H1 (cell line): ENCODE measurements at regions not wholly inside any gene's neighbourhood (a gene's known extent, or its start where the extent isn't known, plus 50 kb on each side); places are given as distances from the start of the nearest gene placed in this dataset.

Source experiments
- CTCF ChIA-PET: fragments of 300-600 bp; sonication (Branson Sonifier 250); formaldehyde crosslinking; loops from one replicate; lab custom pipeline; 2021; ENCODE audit not compliant: partially characterized antibody; lab: Charles Lee
- POLR2A ChIA-PET: fragments of 300-600 bp; sonication (Branson Sonifier 250); formaldehyde crosslinking; loops from one replicate; lab custom pipeline; 2021; ENCODE audit warnings: inconsistent platforms; ENCODE audit not compliant: partially characterized antibody; lab: Charles Lee
- DNase-seq, 2 experiments: peaks; one replicate each; pipeline versions ENCODE4 v3.0.0 to v3.0.0-alpha.2; 2010 to 2022; ENCODE audit warnings: low spot score in 2 of 2, low read depth in 1 of 2, mixed read lengths in 1 of 2
- FAIRE-seq: peaks from 2 replicates; lab custom pipeline; 2011; peaks lifted over from hg19 to GRCh38; lab: Jason Lieb, UNC
- H2AFZ ChIP-seq: 2 replicates; pipeline ENCODE4 v1.8.1; 2012; ENCODE audit warnings: low read length, inconsistent platforms
- H2AK5ac ChIP-seq: 2 replicates; pipeline ENCODE4 v1.6.1; 2013; ENCODE audit warnings: low read depth, low read length
- H2BK120ac ChIP-seq: replicated peaks from 2 replicates; pipeline ENCODE3; 2013; ENCODE audit warnings: low read depth, low read length, inconsistent platforms
- H2BK12ac ChIP-seq: 2 replicates; pipeline ENCODE4 v1.6.1; 2013; ENCODE audit warnings: low read depth, low read length
- H2BK15ac ChIP-seq: 2 replicates; pipeline ENCODE4 v1.6.1; 2013; ENCODE audit warnings: low read length
- H2BK20ac ChIP-seq: 2 replicates; pipeline ENCODE4 v1.6.1; 2013; ENCODE audit warnings: low read length
- H2BK5ac ChIP-seq: 2 replicates; pipeline ENCODE4 v1.6.1; 2013; ENCODE audit warnings: low read depth, low read length
- H3K14ac ChIP-seq: 2 replicates; pipeline ENCODE4 v1.6.1; 2013; ENCODE audit warnings: inconsistent platforms; ENCODE audit not compliant: insufficient read length
- H3K18ac ChIP-seq: 2 replicates; pipeline ENCODE4 v1.6.1; 2013; ENCODE audit warnings: low read length; ENCODE audit errors: extremely low read depth
- H3K23ac ChIP-seq: 2 replicates; pipeline ENCODE4 v1.6.1; 2013; ENCODE audit warnings: inconsistent platforms; ENCODE audit not compliant: insufficient read length
- H3K23me2 ChIP-seq: 2 replicates; pipeline ENCODE4 v1.6.1; 2013; ENCODE audit warnings: low read depth, low read length
- H3K27ac ChIP-seq: 2 replicates; pipeline ENCODE4 v1.6.1; 2011; ENCODE audit warnings: low read depth, low read length, inconsistent platforms
- H3K27me3 ChIP-seq, 4 experiments: replicated peaks in 1 of 4; 1 replicate in 1 of 4; 2 replicates in 3 of 4; pipeline versions ENCODE4 v1.6.1 to v1.8.1; 2011 to 2013; ENCODE audit warnings: low read length in 3 of 4, mild to moderate bottlenecking in 3 of 4, inconsistent platforms in 2 of 4, mixed read lengths in 2 of 4, moderate library complexity in 1 of 4; ENCODE audit not compliant: control insufficient read depth in 3 of 4, insufficient read depth in 3 of 4; ENCODE audit errors: extremely low read depth in 1 of 4
- H3K36me3 ChIP-seq, 4 experiments: 2 replicates each; pipeline versions ENCODE4 v1.6.1 to v1.8.1; 2011 to 2013; ENCODE audit warnings: mild to moderate bottlenecking in 4 of 4, low read length in 3 of 4, moderate library complexity in 2 of 4, control low read depth in 1 of 4, inconsistent platforms in 1 of 4; ENCODE audit not compliant: insufficient read depth in 4 of 4, control insufficient read depth in 2 of 4
- H3K4ac ChIP-seq: replicated peaks from 2 replicates; pipeline ENCODE3; 2013; ENCODE audit warnings: low read length, low read depth, mixed read lengths, inconsistent platforms; ENCODE audit not compliant: insufficient read length
- H3K4me1 ChIP-seq, 4 experiments: replicated peaks in 1 of 4; 1 replicate in 1 of 4; 2 replicates in 3 of 4; pipeline versions ENCODE4 v1.6.1 to v1.8.1; 2011 to 2013; ENCODE audit warnings: low read length in 3 of 4, inconsistent platforms in 2 of 4, mixed read lengths in 1 of 4; ENCODE audit not compliant: insufficient read depth in 4 of 4, control insufficient read depth in 3 of 4
- H3K4me2 ChIP-seq, 2 experiments: 2 replicates each; pipeline versions ENCODE4 v1.6.1 to v1.8.1; 2011 to 2013; ENCODE audit warnings: low read depth in 2 of 2, low read length in 2 of 2, control low read depth in 1 of 2, inconsistent platforms in 1 of 2, mild to moderate bottlenecking in 1 of 2; ENCODE audit not compliant: insufficient read depth in 1 of 2
- H3K4me3 ChIP-seq, 4 experiments: fragments of 200-600, 300-600 bp in 1 of 4; sonication (generic), shearing (Covaris generic), sonication (Bioruptor Twin) in 1 of 4; 2 replicates each; pipeline versions ENCODE4 v1.5.1 to v1.8.1; 2011 to 2016; ENCODE audit warnings: low read length in 4 of 4, low read depth in 3 of 4, control low read depth in 2 of 4, inconsistent platforms in 2 of 4, mild to moderate bottlenecking in 2 of 4, mixed read lengths in 1 of 4, moderate library complexity in 1 of 4; ENCODE audit not compliant: insufficient read depth in 2 of 4; ENCODE audit errors: extremely low read depth in 1 of 4
- H3K56ac ChIP-seq: replicated peaks from 2 replicates; pipeline ENCODE3; 2013; ENCODE audit warnings: low read depth, mild to moderate bottlenecking, mixed read lengths, low read length, inconsistent platforms; ENCODE audit not compliant: insufficient read length
- H3K79me1 ChIP-seq: 2 replicates; pipeline ENCODE4 v1.6.1; 2013; ENCODE audit warnings: low read depth, low read length, control low read depth
- H3K79me2 ChIP-seq, 2 experiments: 2 replicates each; pipeline versions ENCODE4 v1.6.1 to v1.8.1; 2012 to 2013; ENCODE audit warnings: low read length in 2 of 2, mild to moderate bottlenecking in 2 of 2, inconsistent platforms in 1 of 2; ENCODE audit not compliant: insufficient read depth in 2 of 2, control insufficient read depth in 1 of 2
- H3K9ac ChIP-seq, 4 experiments: replicated peaks in 1 of 4; 1 replicate in 1 of 4; 2 replicates in 3 of 4; pipeline versions ENCODE4 v1.6.1 to v1.8.1; 2011 to 2013; ENCODE audit warnings: low read depth in 3 of 4, low read length in 3 of 4, control low read depth in 2 of 4, mild to moderate bottlenecking in 2 of 4, moderate library complexity in 2 of 4, inconsistent platforms in 1 of 4; ENCODE audit errors: extremely low read depth in 1 of 4
- H3K9me3 ChIP-seq, 2 experiments: 2 replicates each; pipeline versions ENCODE4 v1.6.1 to v1.8.1; 2012 to 2013; ENCODE audit warnings: mild to moderate bottlenecking in 2 of 2, moderate library complexity in 2 of 2, control low read depth in 1 of 2, inconsistent platforms in 1 of 2, low read depth in 1 of 2, low read length in 1 of 2, mixed read lengths in 1 of 2; ENCODE audit not compliant: insufficient read depth in 2 of 2
- H4K20me1 ChIP-seq, 2 experiments: replicated peaks in 1 of 2; 2 replicates each; pipeline versions ENCODE3 to v1.8.1; 2011 to 2013; ENCODE audit warnings: inconsistent platforms in 2 of 2, low read length in 2 of 2, mild to moderate bottlenecking in 1 of 2; ENCODE audit not compliant: insufficient read depth in 2 of 2, control insufficient read depth in 1 of 2
- H4K5ac ChIP-seq: 2 replicates; pipeline ENCODE4 v1.6.1; 2013; ENCODE audit warnings: low read length, low read depth, mixed read lengths, inconsistent platforms; ENCODE audit not compliant: insufficient read length
- H4K8ac ChIP-seq: 2 replicates; pipeline ENCODE4 v1.8.0; 2013; ENCODE audit warnings: mild to moderate bottlenecking, moderate library complexity, low read length, inconsistent platforms; ENCODE audit not compliant: insufficient read depth; ENCODE audit errors: extremely low read depth
- H4K91ac ChIP-seq: replicated peaks from 2 replicates; pipeline ENCODE3; 2013; ENCODE audit warnings: low read length, mixed read lengths, inconsistent platforms; ENCODE audit not compliant: insufficient read length
- POU5F1 ChIP-seq: IDR thresholded peaks from 2 replicates; pipeline ENCODE4 v1.6.1; 2011; ENCODE audit warnings: low read depth, mild to moderate bottlenecking, low read length, moderate library complexity
- SIN3A ChIP-seq, 2 experiments: IDR thresholded peaks in 1 of 2; conservative IDR thresholded peaks in 1 of 2; 2 replicates each; pipeline ENCODE4 v1.6.1; 2011 to 2012; ENCODE audit warnings: low read length in 2 of 2, improper control_type of control experiment in 1 of 2, low read depth in 1 of 2, mild to moderate bottlenecking in 1 of 2
- SP4 ChIP-seq: IDR thresholded peaks from 2 replicates; pipeline ENCODE4 v1.6.1; 2012; ENCODE audit warnings: low read length, inconsistent platforms
- WGBS, 2 experiments: shearing (Covaris generic) in 1 of 2; methylation state at CpG; one replicate each; pipeline versions ENCODE4 v1.1.6 to v1.1.7; 2013 to 2015; ENCODE audit warnings: low lambda C conversion rate in 2 of 2, mixed read lengths in 2 of 2, inconsistent platforms in 1 of 2, low coverage in 1 of 2, missing lambda C conversion rate in 1 of 2; ENCODE audit not compliant: insufficient replicate concordance in 2 of 2, insufficient coverage in 1 of 2, insufficient read length in 1 of 2; ENCODE audit errors: extremely low coverage in 1 of 2, missing lambda C conversion rate in 1 of 2; 5-methylcytosine and 5-hydroxymethylcytosine counted together
- TF ChIP-seq, protein P1 (sequence below), 3 experiments: IDR thresholded peaks; 1 replicate in 2 of 3; 2 replicates in 1 of 3; pipeline versions ENCODE4 v1.5.1 to v1.6.1; 2011; ENCODE audit warnings: low read length in 3 of 3, mild to moderate bottlenecking in 3 of 3, inconsistent platforms in 2 of 3, low read depth in 1 of 3, moderate library complexity in 1 of 3; ENCODE audit not compliant: insufficient read depth in 1 of 3; ENCODE audit errors: control extremely low read depth in 1 of 3

DNA sequence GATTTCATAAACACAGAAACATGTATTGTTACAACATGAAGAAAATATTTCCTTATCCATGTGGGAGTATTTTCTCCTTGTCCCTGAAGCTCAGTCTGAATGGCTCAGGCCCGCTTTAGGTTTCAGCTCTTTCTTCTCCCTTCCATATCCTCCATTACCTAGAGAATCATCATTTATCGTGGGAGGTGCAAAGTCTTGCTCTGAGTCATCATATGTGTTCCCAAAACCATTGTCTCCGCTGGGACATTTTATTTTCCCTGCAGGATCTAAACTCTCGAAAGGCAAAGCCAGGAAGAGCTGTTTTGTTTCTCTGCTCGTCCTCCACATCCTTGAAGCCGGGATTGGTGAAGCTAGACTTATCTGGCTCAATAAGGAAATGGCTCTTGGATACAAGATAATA lies 571.2 kb downstream of the EDEM1 start:
- no peak overlapping the region for H3K4me2 ChIP-seq
- no peak overlapping the region for H3K9ac ChIP-seq
- no peak overlapping the region for H3K56ac ChIP-seq
- WGBS, 2 experiments, result 90% methylated on average over 6 of the region's 6 CpGs; no CpG with 5 or more reads in 1 of the 2 experiments
- no peaks in the 10 kb centered on the region for H3K4me1 ChIP-seq
- H2AK5ac ChIP-seq, result no peak overlapping the region
- no peaks in the 10 kb centered on the region for H4K20me1 ChIP-seq
- H2BK120ac ChIP-seq, result no peak overlapping the region
- H3K14ac ChIP-seq, result no peak overlapping the region
- FAIRE-seq, result no peak
- H2AFZ ChIP-seq, result peak overlapping the region; percentile 20; the same call in 1 of the 2 replicates
- no peak overlapping the region for H2BK15ac ChIP-seq
- H4K8ac ChIP-seq, result no peak overlapping the region
- no peak overlapping the region for H3K4me3 ChIP-seq
- no peak overlapping the region for H4K91ac ChIP-seq
- H3K18ac ChIP-seq, result no peak overlapping the region
- no peak overlapping the region for H2BK12ac ChIP-seq
- ChIA-PET CTCF (interaction anchor here (0.7 to 1.4 kb wide), 3 partner anchors 10 to 182 kb away, joined by 3 to 4 read pairs (median 3); no protein-coding TSS in a partner anchor), POLR2A (interaction anchor here (1.1 kb wide), 1 partner anchor 11 kb away, joined by 5 read pairs; no protein-coding TSS in a partner anchor)
- H3K23me2 ChIP-seq, result no peaks in the 10 kb centered on the region
- no peaks in the 10 kb centered on the region for H3K36me3 ChIP-seq
- no peaks in the 10 kb centered on the region for H3K27me3 ChIP-seq
- no peaks in the 10 kb centered on the region for H3K9me3 ChIP-seq
- no peak overlapping the region for H2BK5ac ChIP-seq
- H2BK20ac ChIP-seq, result no peak overlapping the region
- no peak overlapping the region for H4K5ac ChIP-seq
- no peak overlapping the region for H3K27ac ChIP-seq
- no peaks in the 10 kb centered on the region for H3K79me1 ChIP-seq
- no peaks in the 10 kb centered on the region for H3K79me2 ChIP-seq
- no peak for DNase-seq
- H3K23ac ChIP-seq, result no peak overlapping the region
- H3K4ac ChIP-seq, result no peak overlapping the region
- TF ChIP-seq POU5F1 (no peak), SIN3A (conservative IDR thresholded peaks at IDR 0.05 in 1 of 2, IDR thresholded peaks at IDR 0.05 in 1 of 2; ENCODE audit: low read depth in 1 of 2, low read length in 2 of 2) (no peak), SP4 (no peak)
- TF ChIP-seq, protein P1, sequence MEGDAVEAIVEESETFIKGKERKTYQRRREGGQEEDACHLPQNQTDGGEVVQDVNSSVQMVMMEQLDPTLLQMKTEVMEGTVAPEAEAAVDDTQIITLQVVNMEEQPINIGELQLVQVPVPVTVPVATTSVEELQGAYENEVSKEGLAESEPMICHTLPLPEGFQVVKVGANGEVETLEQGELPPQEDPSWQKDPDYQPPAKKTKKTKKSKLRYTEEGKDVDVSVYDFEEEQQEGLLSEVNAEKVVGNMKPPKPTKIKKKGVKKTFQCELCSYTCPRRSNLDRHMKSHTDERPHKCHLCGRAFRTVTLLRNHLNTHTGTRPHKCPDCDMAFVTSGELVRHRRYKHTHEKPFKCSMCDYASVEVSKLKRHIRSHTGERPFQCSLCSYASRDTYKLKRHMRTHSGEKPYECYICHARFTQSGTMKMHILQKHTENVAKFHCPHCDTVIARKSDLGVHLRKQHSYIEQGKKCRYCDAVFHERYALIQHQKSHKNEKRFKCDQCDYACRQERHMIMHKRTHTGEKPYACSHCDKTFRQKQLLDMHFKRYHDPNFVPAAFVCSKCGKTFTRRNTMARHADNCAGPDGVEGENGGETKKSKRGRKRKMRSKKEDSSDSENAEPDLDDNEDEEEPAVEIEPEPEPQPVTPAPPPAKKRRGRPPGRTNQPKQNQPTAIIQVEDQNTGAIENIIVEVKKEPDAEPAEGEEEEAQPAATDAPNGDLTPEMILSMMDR (IDR thresholded peaks at IDR 0.05; ENCODE audit: control extremely low read depth in 1 of 3, insufficient read depth in 1 of 3, low read depth in 1 of 3, low read length in 3 of 3), result no peak
